HepG2 (cell line): ENCODE measurements at regions not wholly inside any gene's neighbourhood (a gene's known extent, or its start where the extent isn't known, plus 50 kb on each side); places are given as distances from the start of the nearest gene placed in this dataset.

Experiments used
- EP300 ChIP-seq, 3 experiments: sonication (generic) in 1 of 3; formaldehyde crosslinking in 1 of 3; IDR thresholded peaks; 2 replicates each; pipeline versions ENCODE4 v1.5.1 to v1.6.1; 2011 to 2020; ENCODE audit warnings: low read depth in 2 of 3, low read length in 2 of 3, borderline replicate concordance in 1 of 3, improper control_type of control experiment in 1 of 3, mild to moderate bottlenecking in 1 of 3, missing genetic modification reagents in 1 of 3, moderate library complexity in 1 of 3
- HDAC2 ChIP-seq: sonication (generic); formaldehyde crosslinking; IDR thresholded peaks from 2 replicates; pipeline ENCODE4 v1.4.0; 2020; ENCODE audit warnings: missing genetic modification reagents
- MIXL1 ChIP-seq: IDR thresholded peaks from 2 replicates; pipeline ENCODE4 v1.6.1; 2016
- PITX1 ChIP-seq: sonication (generic); formaldehyde crosslinking; IDR thresholded peaks from 2 replicates; pipeline ENCODE4 v1.5.1; 2020; ENCODE audit warnings: mild to moderate bottlenecking, missing genetic modification reagents
- ZFP36L2 ChIP-seq: sonication (generic); formaldehyde crosslinking; IDR thresholded peaks from 2 replicates; pipeline ENCODE4 v1.4.0; 2020; ENCODE audit warnings: missing genetic modification reagents
- ZNF331 ChIP-seq: sonication (generic); formaldehyde crosslinking; IDR thresholded peaks from 2 replicates; pipeline ENCODE4 v1.4.0; 2020; ENCODE audit warnings: missing genetic modification reagents
- ZNF430 ChIP-seq: sonication (generic); formaldehyde crosslinking; IDR thresholded peaks from 2 replicates; pipeline ENCODE4 v1.9.0; 2021; ENCODE audit warnings: mild to moderate bottlenecking, missing genetic modification reagents
- ZNF644 ChIP-seq: IDR thresholded peaks from 2 replicates; pipeline ENCODE4 v1.6.1; 2016; ENCODE audit warnings: low read depth
- TF ChIP-seq, protein P1 (sequence below): IDR thresholded peaks from 2 replicates; pipeline ENCODE4 v1.4.0; 2020; ENCODE audit warnings: mild to moderate bottlenecking, missing genetic modification reagents
- TF ChIP-seq, protein P2 (sequence below), 2 experiments: fragments of 450-650 bp in 1 of 2; sonication (generic) in 1 of 2; formaldehyde crosslinking in 1 of 2; IDR thresholded peaks; 2 replicates each; pipeline versions ENCODE4 v1.6.1 to v1.8.0; 2016 to 2022; ENCODE audit warnings: antibody characterized with exemption in 1 of 2, mild to moderate bottlenecking in 1 of 2, missing genetic modification reagents in 1 of 2
- TF ChIP-seq, protein P3 (sequence below): sonication (generic); formaldehyde crosslinking; IDR thresholded peaks from 2 replicates; pipeline ENCODE4 v1.4.0; 2020; ENCODE audit warnings: missing genetic modification reagents
- TF ChIP-seq, protein P4 (sequence below): sonication (generic); formaldehyde crosslinking; IDR thresholded peaks from 2 replicates; pipeline ENCODE4 v1.5.0; 2020; ENCODE audit warnings: mild to moderate bottlenecking, missing genetic modification reagents

DNA sequence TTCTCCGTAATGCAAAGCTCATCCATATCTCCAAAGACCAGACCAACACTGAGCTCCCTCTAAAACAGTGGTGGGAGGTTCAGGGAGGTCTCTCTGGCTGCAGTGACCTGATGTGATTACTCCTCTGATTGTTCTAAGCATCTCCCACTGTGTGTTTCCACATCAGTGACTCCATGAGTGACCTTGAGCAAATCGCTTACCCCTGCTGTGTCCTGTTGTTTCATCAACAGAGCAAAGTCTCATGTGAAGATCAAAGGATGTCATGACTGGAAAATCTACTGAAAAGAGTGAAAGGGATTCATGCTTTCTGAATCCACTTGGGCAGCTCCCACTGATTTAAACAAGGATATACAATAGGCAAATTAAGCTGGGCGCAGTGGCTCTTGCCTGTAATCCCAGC lies 352.9 kb downstream of the TMEM114 start (continued):
- TF ChIP-seq HDAC2 (CRISPR knock-in tag) (peak; percentile 81), MIXL1 (CRISPR knock-in tag) (peak; percentile 91), ZNF430 (peak; percentile 54; the same call in 1 of the 2 replicates), PITX1 (CRISPR knock-in tag) (peak; percentile 57; the same call in 1 of the 2 replicates), EP300 (IDR thresholded peaks at IDR 0.05; ENCODE audit: low read depth in 2 of 2, low read length in 2 of 2) (peak in 1 of 2 experiments; percentile 62; a peak in 2 of 4 replicates), EP300 (CRISPR knock-in tag; IDR thresholded peaks at IDR 0.05; ENCODE audit: borderline replicate concordance) (no peak), ZNF331 (CRISPR knock-in tag) (peak; percentile 78; the same call in 1 of the 2 replicates), ZNF644 (peak; percentile 89), ZFP36L2 (CRISPR knock-in tag) (0 out of 2 replicates have a peak, but pooled peaks have one; percentile 42)
- TF ChIP-seq, protein P1, sequence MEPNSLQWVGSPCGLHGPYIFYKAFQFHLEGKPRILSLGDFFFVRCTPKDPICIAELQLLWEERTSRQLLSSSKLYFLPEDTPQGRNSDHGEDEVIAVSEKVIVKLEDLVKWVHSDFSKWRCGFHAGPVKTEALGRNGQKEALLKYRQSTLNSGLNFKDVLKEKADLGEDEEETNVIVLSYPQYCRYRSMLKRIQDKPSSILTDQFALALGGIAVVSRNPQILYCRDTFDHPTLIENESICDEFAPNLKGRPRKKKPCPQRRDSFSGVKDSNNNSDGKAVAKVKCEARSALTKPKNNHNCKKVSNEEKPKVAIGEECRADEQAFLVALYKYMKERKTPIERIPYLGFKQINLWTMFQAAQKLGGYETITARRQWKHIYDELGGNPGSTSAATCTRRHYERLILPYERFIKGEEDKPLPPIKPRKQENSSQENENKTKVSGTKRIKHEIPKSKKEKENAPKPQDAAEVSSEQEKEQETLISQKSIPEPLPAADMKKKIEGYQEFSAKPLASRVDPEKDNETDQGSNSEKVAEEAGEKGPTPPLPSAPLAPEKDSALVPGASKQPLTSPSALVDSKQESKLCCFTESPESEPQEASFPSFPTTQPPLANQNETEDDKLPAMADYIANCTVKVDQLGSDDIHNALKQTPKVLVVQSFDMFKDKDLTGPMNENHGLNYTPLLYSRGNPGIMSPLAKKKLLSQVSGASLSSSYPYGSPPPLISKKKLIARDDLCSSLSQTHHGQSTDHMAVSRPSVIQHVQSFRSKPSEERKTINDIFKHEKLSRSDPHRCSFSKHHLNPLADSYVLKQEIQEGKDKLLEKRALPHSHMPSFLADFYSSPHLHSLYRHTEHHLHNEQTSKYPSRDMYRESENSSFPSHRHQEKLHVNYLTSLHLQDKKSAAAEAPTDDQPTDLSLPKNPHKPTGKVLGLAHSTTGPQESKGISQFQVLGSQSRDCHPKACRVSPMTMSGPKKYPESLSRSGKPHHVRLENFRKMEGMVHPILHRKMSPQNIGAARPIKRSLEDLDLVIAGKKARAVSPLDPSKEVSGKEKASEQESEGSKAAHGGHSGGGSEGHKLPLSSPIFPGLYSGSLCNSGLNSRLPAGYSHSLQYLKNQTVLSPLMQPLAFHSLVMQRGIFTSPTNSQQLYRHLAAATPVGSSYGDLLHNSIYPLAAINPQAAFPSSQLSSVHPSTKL (CRISPR knock-in tag) = peak; percentile 95
- TF ChIP-seq, protein P2, sequence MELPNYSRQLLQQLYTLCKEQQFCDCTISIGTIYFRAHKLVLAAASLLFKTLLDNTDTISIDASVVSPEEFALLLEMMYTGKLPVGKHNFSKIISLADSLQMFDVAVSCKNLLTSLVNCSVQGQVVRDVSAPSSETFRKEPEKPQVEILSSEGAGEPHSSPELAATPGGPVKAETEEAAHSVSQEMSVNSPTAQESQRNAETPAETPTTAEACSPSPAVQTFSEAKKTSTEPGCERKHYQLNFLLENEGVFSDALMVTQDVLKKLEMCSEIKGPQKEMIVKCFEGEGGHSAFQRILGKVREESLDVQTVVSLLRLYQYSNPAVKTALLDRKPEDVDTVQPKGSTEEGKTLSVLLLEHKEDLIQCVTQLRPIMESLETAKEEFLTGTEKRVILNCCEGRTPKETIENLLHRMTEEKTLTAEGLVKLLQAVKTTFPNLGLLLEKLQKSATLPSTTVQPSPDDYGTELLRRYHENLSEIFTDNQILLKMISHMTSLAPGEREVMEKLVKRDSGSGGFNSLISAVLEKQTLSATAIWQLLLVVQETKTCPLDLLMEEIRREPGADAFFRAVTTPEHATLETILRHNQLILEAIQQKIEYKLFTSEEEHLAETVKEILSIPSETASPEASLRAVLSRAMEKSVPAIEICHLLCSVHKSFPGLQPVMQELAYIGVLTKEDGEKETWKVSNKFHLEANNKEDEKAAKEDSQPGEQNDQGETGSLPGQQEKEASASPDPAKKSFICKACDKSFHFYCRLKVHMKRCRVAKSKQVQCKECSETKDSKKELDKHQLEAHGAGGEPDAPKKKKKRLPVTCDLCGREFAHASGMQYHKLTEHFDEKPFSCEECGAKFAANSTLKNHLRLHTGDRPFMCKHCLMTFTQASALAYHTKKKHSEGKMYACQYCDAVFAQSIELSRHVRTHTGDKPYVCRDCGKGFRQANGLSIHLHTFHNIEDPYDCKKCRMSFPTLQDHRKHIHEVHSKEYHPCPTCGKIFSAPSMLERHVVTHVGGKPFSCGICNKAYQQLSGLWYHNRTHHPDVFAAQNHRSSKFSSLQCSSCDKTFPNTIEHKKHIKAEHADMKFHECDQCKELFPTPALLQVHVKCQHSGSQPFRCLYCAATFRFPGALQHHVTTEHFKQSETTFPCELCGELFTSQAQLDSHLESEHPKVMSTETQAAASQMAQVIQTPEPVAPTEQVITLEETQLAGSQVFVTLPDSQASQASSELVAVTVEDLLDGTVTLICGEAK (IDR thresholded peaks at IDR 0.05) = no peak
- TF ChIP-seq, protein P2 (CRISPR knock-in tag; IDR thresholded peaks at IDR 0.05) = peak; percentile 47; the same call in 1 of the 2 replicates
- TF ChIP-seq, protein P3, sequence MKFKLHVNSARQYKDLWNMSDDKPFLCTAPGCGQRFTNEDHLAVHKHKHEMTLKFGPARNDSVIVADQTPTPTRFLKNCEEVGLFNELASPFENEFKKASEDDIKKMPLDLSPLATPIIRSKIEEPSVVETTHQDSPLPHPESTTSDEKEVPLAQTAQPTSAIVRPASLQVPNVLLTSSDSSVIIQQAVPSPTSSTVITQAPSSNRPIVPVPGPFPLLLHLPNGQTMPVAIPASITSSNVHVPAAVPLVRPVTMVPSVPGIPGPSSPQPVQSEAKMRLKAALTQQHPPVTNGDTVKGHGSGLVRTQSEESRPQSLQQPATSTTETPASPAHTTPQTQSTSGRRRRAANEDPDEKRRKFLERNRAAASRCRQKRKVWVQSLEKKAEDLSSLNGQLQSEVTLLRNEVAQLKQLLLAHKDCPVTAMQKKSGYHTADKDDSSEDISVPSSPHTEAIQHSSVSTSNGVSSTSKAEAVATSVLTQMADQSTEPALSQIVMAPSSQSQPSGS = peak; percentile 46; the same call in 1 of the 2 replicates
- TF ChIP-seq, protein P4, sequence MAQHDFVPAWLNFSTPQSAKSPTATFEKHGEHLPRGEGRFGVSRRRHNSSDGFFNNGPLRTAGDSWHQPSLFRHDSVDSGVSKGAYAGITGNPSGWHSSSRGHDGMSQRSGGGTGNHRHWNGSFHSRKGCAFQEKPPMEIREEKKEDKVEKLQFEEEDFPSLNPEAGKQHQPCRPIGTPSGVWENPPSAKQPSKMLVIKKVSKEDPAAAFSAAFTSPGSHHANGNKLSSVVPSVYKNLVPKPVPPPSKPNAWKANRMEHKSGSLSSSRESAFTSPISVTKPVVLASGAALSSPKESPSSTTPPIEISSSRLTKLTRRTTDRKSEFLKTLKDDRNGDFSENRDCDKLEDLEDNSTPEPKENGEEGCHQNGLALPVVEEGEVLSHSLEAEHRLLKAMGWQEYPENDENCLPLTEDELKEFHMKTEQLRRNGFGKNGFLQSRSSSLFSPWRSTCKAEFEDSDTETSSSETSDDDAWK = no peak
